HEK293 (cell line): ENCODE measurements at regions not wholly inside any gene's neighbourhood (a gene's known extent, or its start where the extent isn't known, plus 50 kb on each side); places are given as distances from the start of the nearest gene placed in this dataset.

Experiments used
- CTCF ChIA-PET: fragments of 350-600 bp; formaldehyde crosslinking; extraction: SDS; loops from one replicate; lab custom pipeline; 2021; ENCODE audit warnings: antibody characterized with exemption; lab: Yijun Ruan, JAX
- POLR2A ChIA-PET: fragments of 300-600 bp; formaldehyde crosslinking; extraction: SDS; loops from one replicate; lab custom pipeline; 2020; ENCODE audit warnings: antibody characterized with exemption, inconsistent platforms; lab: Yijun Ruan, JAX
- H3K27ac ChIP-seq: fragments of 200-500 bp; sonication (Bioruptor generic); 2 replicates; pipeline ENCODE4 v1.5.1; 2014; ENCODE audit warnings: low read depth, low read length, control low read depth, inconsistent platforms; ENCODE audit errors: extremely low read depth
- H3K36me3 ChIP-seq, 2 experiments: fragments of 200-500 bp in 1 of 2; sonication (Bioruptor generic) in 1 of 2; 1 replicate in 1 of 2; 2 replicates in 1 of 2; pipeline ENCODE4 v1.5.1; 2014 to 2017; ENCODE audit warnings: inconsistent platforms in 2 of 2, low read length in 2 of 2; ENCODE audit not compliant: control insufficient read depth in 2 of 2, insufficient read depth in 1 of 2
- H3K4me1 ChIP-seq: fragments of 200-500 bp; sonication (Bioruptor generic); 2 replicates; pipeline ENCODE4 v1.5.1; 2014; ENCODE audit warnings: mild to moderate bottlenecking, low read length, inconsistent platforms; ENCODE audit not compliant: control insufficient read depth, insufficient read depth
- H3K4me3 ChIP-seq: 2 replicates; pipeline ENCODE4 v1.5.1; 2011; ENCODE audit warnings: low read depth, mild to moderate bottlenecking, control low read depth, low read length, moderate library complexity
- H3K9me3 ChIP-seq: fragments of 200-500 bp; sonication (Bioruptor generic); 2 replicates; pipeline ENCODE4 v1.5.1; 2014; ENCODE audit warnings: low read depth, low read length, inconsistent platforms; ENCODE audit not compliant: control insufficient read depth, insufficient read depth
- GLI2 ChIP-seq: fragments of 450-650 bp; formaldehyde crosslinking; IDR thresholded peaks from 2 replicates; pipeline ENCODE4; 2017; ENCODE audit warnings: missing biosample characterization, missing genetic modification characterization, low read depth, borderline replicate concordance
- HOXA7 ChIP-seq: sonication (generic); formaldehyde crosslinking; IDR thresholded peaks from 2 replicates; pipeline ENCODE4 v1.8.1; 2022; ENCODE audit warnings: missing genetic modification reagents, borderline replicate concordance
- HOXC10 ChIP-seq: sonication (generic); formaldehyde crosslinking; IDR thresholded peaks from 2 replicates; pipeline ENCODE4 v1.8.1; 2023; ENCODE audit warnings: mild to moderate bottlenecking, missing genetic modification reagents
- TCF7L2 ChIP-seq: IDR thresholded peaks from 2 replicates; pipeline ENCODE4 v1.6.1; 2011; ENCODE audit warnings: low read depth, mild to moderate bottlenecking, inconsistent platforms, low read length, moderate library complexity, borderline replicate concordance
- TRIM28 ChIP-seq: IDR thresholded peaks from 2 replicates; pipeline ENCODE4 v1.6.1; 2011; ENCODE audit warnings: low read length, control low read depth, borderline replicate concordance
- ZBTB48 ChIP-seq: fragments of 450-650 bp; formaldehyde crosslinking; IDR thresholded peaks from 2 replicates; pipeline ENCODE4 v1.5.1; 2016; ENCODE audit warnings: missing biosample characterization, missing genetic modification characterization
- ZEB2 ChIP-seq: fragments of 450-650 bp; formaldehyde crosslinking; IDR thresholded peaks from 2 replicates; pipeline ENCODE4 v1.5.1; 2016; ENCODE audit warnings: missing biosample characterization, missing genetic modification characterization
- ZNF140 ChIP-seq: fragments of 450-650 bp; formaldehyde crosslinking; IDR thresholded peaks from 2 replicates; pipeline ENCODE4 v1.5.1; 2016; ENCODE audit warnings: missing biosample characterization, missing genetic modification characterization
- ZNF157 ChIP-seq: fragments of 450-650 bp; formaldehyde crosslinking; IDR thresholded peaks from 2 replicates; pipeline ENCODE4 v1.5.1; 2016; ENCODE audit warnings: missing biosample characterization, missing genetic modification characterization
- ZNF266 ChIP-seq: fragments of 450-650 bp; formaldehyde crosslinking; IDR thresholded peaks from 2 replicates; pipeline ENCODE4 v1.5.1; 2016; ENCODE audit warnings: missing biosample characterization, missing genetic modification characterization, low read depth
- ZNF274 ChIP-seq, 2 experiments: fragments of 200-500 bp in 1 of 2; fragments of 450-650 bp in 1 of 2; sonication (Bioruptor generic) in 1 of 2; formaldehyde crosslinking in 1 of 2; IDR thresholded peaks; 2 replicates each; pipeline versions ENCODE4 v1.5.1 to v1.6.1; 2014 to 2016; ENCODE audit warnings: borderline replicate concordance in 1 of 2, inconsistent platforms in 1 of 2, low read length in 1 of 2, missing biosample characterization in 1 of 2, missing genetic modification characterization in 1 of 2
- ZNF335 ChIP-seq: fragments of 450-650 bp; formaldehyde crosslinking; conservative IDR thresholded peaks from 2 replicates; pipeline ENCODE4 v1.5.1; 2016; ENCODE audit warnings: missing biosample characterization, missing genetic modification characterization
- ZNF621 ChIP-seq: fragments of 450-650 bp; formaldehyde crosslinking; IDR thresholded peaks from 2 replicates; pipeline ENCODE4 v1.5.1; 2017; ENCODE audit warnings: missing biosample characterization, missing genetic modification characterization
- ZNF677 ChIP-seq: fragments of 450-650 bp; IDR thresholded peaks from 2 replicates; pipeline ENCODE4 v1.5.0; 2018; ENCODE audit warnings: missing biosample characterization, mild to moderate bottlenecking, missing genetic modification characterization, moderate library complexity
- TF ChIP-seq, protein P1 (sequence below): fragments of 450-650 bp; formaldehyde crosslinking; IDR thresholded peaks from 2 replicates; pipeline ENCODE4 v1.5.1; 2016; ENCODE audit warnings: missing biosample characterization, missing genetic modification characterization
- TF ChIP-seq, protein P2 (sequence below): fragments of 450-650 bp; formaldehyde crosslinking; IDR thresholded peaks from 2 replicates; pipeline ENCODE4 v1.5.1; 2017; ENCODE audit warnings: missing biosample characterization, missing genetic modification characterization
- TF ChIP-seq, protein P3 (sequence below): fragments of 450-650 bp; formaldehyde crosslinking; IDR thresholded peaks from 2 replicates; pipeline ENCODE4 v1.5.1; 2016; ENCODE audit warnings: missing biosample characterization, missing genetic modification characterization
- TF ChIP-seq, protein P4 (sequence below): fragments of 450-650 bp; formaldehyde crosslinking; IDR thresholded peaks from 2 replicates; pipeline ENCODE4 v1.5.1; 2017; ENCODE audit warnings: missing biosample characterization, mild to moderate bottlenecking, missing genetic modification characterization, moderate library complexity

DNA sequence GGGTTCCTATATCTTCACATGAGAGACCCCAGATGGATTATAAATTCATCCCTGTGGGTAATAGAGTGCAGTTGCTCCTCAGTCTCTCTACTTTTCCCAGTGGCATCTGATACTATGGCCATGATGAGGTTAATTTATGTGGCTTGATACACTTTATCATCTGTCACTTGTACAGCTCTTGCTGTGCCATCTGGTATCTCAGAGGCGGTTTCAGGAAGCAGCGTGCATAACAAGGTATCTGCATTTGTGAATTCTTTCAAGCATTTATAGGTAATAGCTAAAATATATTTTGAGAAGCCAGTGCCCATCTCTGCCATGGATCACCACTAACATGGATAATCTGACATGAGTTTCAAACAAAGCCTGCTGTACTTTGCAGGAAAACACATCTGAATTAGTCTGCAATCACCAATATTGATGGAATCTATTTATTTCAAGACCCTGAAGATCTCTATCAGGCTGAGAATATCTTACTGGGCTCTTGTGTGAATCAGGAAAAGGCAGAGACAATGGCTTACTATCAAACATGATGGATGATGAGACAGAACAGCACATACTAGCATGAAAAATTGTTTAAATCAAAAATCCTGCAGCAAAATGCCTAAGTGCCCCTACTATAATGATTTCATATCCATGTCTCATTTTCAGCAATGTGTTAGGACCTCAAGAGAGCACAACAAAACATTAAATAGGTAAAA is 548.7 kb upstream of the MAP3K7 start:
- H3K4me1 ChIP-seq: peaks cover 3% of the 10 kb centered on the region; the same call in 1 of the 2 replicates
- POLR2A ChIA-PET: no interaction called here
- no peak overlapping the region for H3K4me3 ChIP-seq
- CTCF ChIA-PET: no interaction called here
- no peak overlapping the region for H3K27ac ChIP-seq
- no peaks in the 10 kb centered on the region for H3K36me3 ChIP-seq
- TF ChIP-seq, protein P1, sequence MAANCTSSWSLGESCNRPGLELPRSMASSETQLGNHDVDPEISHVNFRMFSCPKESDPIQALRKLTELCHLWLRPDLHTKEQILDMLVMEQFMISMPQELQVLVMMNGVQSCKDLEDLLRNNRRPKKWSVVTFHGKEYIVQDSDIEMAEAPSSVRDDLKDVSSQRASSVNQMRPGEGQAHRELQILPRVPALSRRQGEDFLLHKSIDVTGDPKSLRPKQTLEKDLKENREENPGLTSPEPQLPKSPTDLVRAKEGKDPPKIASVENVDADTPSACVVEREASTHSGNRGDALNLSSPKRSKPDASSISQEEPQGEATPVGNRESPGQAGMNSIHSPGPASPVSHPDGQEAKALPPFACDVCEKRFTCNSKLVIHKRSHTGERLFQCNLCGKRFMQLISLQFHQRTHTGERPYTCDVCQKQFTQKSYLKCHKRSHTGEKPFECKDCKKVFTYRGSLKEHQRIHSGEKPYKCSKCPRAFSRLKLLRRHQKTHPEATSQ (tag by site-specific recombination): no peak
- TF ChIP-seq HOXC10 (CRISPR knock-in tag) (no peak), ZNF140 (no peak), ZNF157 (tag by site-specific recombination) (no peak), ZNF274 (IDR thresholded peaks at IDR 0.05; ENCODE audit: low read length) (no peak), ZNF274 (tag by site-specific recombination; IDR thresholded peaks at IDR 0.05; ENCODE audit: borderline replicate concordance) (no peak), ZNF677 (tag by site-specific recombination) (no peak), GLI2 (tag by site-specific recombination) (no peak), ZBTB48 (no peak), TRIM28 (no peak), ZEB2 (tag by site-specific recombination) (no peak), ZNF621 (tag by site-specific recombination) (no peak), ZNF266 (no peak), HOXA7 (CRISPR knock-in tag) (no peak), TCF7L2 (no peak), ZNF335 (tag by site-specific recombination) (no peak)
- TF ChIP-seq, protein P2, sequence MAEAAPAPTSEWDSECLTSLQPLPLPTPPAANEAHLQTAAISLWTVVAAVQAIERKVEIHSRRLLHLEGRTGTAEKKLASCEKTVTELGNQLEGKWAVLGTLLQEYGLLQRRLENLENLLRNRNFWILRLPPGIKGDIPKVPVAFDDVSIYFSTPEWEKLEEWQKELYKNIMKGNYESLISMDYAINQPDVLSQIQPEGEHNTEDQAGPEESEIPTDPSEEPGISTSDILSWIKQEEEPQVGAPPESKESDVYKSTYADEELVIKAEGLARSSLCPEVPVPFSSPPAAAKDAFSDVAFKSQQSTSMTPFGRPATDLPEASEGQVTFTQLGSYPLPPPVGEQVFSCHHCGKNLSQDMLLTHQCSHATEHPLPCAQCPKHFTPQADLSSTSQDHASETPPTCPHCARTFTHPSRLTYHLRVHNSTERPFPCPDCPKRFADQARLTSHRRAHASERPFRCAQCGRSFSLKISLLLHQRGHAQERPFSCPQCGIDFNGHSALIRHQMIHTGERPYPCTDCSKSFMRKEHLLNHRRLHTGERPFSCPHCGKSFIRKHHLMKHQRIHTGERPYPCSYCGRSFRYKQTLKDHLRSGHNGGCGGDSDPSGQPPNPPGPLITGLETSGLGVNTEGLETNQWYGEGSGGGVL (tag by site-specific recombination): no peak
- TF ChIP-seq, protein P3, sequence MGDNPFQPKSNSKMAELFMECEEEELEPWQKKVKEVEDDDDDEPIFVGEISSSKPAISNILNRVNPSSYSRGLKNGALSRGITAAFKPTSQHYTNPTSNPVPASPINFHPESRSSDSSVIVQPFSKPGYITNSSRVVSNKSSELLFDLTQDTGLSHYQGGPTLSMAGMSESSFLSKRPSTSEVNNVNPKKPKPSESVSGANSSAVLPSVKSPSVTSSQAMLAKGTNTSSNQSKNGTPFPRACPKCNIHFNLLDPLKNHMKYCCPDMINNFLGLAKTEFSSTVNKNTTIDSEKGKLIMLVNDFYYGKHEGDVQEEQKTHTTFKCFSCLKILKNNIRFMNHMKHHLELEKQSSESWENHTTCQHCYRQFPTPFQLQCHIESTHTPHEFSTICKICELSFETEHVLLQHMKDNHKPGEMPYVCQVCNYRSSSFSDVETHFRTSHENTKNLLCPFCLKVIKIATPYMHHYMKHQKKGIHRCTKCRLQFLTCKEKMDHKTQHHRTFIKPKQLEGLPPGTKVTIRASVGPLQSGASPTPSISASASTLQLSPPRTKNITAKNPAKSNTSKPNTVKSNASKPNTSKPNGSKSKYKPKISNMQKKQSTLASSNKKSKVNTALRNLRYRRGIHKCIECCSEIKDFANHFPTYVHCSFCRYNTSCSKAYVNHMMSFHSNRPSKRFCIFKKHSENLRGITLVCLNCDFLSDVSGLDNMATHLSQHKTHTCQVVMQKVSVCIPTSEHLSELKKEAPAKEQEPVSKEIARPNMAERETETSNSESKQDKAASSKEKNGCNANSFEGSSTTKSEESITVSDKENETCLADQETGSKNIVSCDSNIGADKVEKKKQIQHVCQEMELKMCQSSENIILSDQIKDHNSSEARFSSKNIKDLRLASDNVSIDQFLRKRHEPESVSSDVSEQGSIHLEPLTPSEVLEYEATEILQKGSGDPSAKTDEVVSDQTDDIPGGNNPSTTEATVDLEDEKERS (tag by site-specific recombination): no peak
- TF ChIP-seq, protein P4, sequence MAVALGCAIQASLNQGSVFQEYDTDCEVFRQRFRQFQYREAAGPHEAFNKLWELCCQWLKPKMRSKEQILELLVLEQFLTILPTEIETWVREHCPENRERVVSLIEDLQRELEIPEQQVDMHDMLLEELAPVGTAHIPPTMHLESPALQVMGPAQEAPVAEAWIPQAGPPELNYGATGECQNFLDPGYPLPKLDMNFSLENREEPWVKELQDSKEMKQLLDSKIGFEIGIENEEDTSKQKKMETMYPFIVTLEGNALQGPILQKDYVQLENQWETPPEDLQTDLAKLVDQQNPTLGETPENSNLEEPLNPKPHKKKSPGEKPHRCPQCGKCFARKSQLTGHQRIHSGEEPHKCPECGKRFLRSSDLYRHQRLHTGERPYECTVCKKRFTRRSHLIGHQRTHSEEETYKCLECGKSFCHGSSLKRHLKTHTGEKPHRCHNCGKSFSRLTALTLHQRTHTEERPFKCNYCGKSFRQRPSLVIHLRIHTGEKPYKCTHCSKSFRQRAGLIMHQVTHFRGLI (tag by site-specific recombination): no peak
- no peaks in the 10 kb centered on the region for H3K9me3 ChIP-seq
